ENCODE measurements at regions not wholly inside any gene's neighbourhood (a gene's known extent, or its start where the extent isn't known, plus 50 kb on each side); places are given as distances from the start of the nearest gene placed in this dataset.

DNA sequence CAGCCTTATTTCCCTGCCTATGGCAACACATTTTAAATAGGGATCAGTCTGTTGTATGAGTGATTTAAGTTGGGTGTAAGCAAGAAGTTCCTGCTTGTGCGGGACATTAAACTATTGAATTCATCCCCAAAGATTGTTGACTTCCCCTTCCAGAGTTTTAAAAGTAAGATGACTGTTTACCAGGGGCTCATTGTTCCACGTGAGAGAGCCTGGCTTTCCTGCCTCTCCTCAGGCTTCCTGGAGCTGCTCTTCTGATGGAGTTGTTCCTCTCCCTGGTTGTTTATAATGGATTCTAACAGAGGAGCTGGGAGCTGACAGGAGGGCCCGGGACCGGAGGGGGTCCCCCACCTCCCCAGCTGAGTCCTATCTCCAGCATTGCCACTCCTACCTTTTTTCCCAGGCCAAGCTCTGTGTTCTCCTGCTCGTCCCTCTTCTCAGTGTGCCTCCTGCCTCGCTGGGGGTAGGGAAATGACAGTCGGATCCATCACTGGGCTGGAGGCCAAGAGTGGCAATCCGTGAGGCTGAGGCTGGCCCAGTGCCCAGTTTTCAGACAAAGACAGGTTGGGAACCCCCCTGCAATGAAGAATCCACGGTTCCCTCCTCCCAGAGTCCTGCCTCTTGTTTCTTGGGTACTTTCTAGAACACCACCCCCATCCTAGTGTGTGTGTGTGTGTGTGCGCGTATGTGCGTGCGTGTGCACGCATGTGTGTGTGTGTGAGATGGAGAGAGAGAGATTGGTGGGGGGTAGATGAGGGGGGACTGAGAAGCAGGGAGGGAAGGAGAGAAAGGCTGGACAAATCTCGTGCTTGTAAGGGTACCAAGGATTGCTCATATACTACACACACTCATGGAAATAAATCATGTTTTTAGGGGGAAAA lies 123.7 kb upstream of the NFIB start:
- Histone ChIP-seq H3K36me3 (ENCODE audit: control insufficient read depth, insufficient read depth, low read length) (no peaks in the 10 kb centered on the region), H3K27me3 (ENCODE audit: control insufficient read depth, insufficient read depth, low read length, poor library complexity, severe bottlenecking) (no peaks in the 10 kb centered on the region), H3K4me3 (ENCODE audit: low read length) (no peak overlapping the region), H3K27ac (ENCODE audit: low read depth, low read length) (peak overlapping the region; percentile 66), H3K9ac (ENCODE audit: extremely low read depth, low read length, poor library complexity, severe bottlenecking) (no peak overlapping the region), H3K9me3 (ENCODE audit: control insufficient read depth, low read length) (no peaks in the 10 kb centered on the region), H3K4me1 (ENCODE audit: control insufficient read depth, insufficient read depth, low read length) (no peaks in the 10 kb centered on the region)
- peaks cover 9% of the 10 kb centered on the region for H3K4me1 Mint-ChIP-seq
- H3K9me3 Mint-ChIP-seq = peaks cover under 1% of the 10 kb centered on the region
- no peaks in the 10 kb centered on the region for H3K27me3 Mint-ChIP-seq (ENCODE audit: insufficient read depth)
- no peak overlapping the region for H3K4me3 Mint-ChIP-seq
- no peaks in the 10 kb centered on the region for H3K36me3 Mint-ChIP-seq (ENCODE audit: low read depth)
- DNase-seq = no peak
- TF ChIP-seq, protein P1, sequence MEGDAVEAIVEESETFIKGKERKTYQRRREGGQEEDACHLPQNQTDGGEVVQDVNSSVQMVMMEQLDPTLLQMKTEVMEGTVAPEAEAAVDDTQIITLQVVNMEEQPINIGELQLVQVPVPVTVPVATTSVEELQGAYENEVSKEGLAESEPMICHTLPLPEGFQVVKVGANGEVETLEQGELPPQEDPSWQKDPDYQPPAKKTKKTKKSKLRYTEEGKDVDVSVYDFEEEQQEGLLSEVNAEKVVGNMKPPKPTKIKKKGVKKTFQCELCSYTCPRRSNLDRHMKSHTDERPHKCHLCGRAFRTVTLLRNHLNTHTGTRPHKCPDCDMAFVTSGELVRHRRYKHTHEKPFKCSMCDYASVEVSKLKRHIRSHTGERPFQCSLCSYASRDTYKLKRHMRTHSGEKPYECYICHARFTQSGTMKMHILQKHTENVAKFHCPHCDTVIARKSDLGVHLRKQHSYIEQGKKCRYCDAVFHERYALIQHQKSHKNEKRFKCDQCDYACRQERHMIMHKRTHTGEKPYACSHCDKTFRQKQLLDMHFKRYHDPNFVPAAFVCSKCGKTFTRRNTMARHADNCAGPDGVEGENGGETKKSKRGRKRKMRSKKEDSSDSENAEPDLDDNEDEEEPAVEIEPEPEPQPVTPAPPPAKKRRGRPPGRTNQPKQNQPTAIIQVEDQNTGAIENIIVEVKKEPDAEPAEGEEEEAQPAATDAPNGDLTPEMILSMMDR (conservative IDR thresholded peaks at IDR 0.05) = no peak
- WGBS, 2 experiments (ENCODE audit: insufficient coverage in 1 of 2, insufficient read length in 1 of 2) = 80 to 91% methylated on average over 7 to 14 of the region's 15 CpGs
- no peak overlapping the region for H3K27ac Mint-ChIP-seq

GRCh38 chr9:14435871-14436270 lies 121.9 kb upstream of the NFIB start:
- TF ChIP-seq, protein P1 (conservative IDR thresholded peaks at IDR 0.05) = no peak
- H3K27ac ChIP-seq (ENCODE audit: low read depth, low read length) = no peak overlapping the region
- Mint-ChIP-seq H3K4me1 (peaks cover 9% of the 10 kb centered on the region), H3K27me3 (ENCODE audit: insufficient read depth) (no peaks in the 10 kb centered on the region), H3K27ac (no peak overlapping the region), H3K4me3 (no peak overlapping the region), H3K36me3 (ENCODE audit: low read depth) (peaks cover 2% of the 10 kb centered on the region), H3K9me3 (peaks cover 18% of the 10 kb centered on the region)
- H3K36me3 ChIP-seq (ENCODE audit: control insufficient read depth, insufficient read depth, low read length) = no peaks in the 10 kb centered on the region
- 97 to 100% methylated on average over 2 of the region's 2 CpGs for WGBS, 2 experiments (ENCODE audit: insufficient coverage in 1 of 2, insufficient read length in 1 of 2)
- no peaks in the 10 kb centered on the region for H3K9me3 ChIP-seq (ENCODE audit: control insufficient read depth, low read length)
- H3K4me1 ChIP-seq (ENCODE audit: control insufficient read depth, insufficient read depth, low read length) = no peaks in the 10 kb centered on the region
- H3K9ac ChIP-seq (ENCODE audit: extremely low read depth, low read length, poor library complexity, severe bottlenecking) = no peak overlapping the region
- no peaks in the 10 kb centered on the region for H3K27me3 ChIP-seq (ENCODE audit: control insufficient read depth, insufficient read depth, low read length, poor library complexity, severe bottlenecking)
- no peak overlapping the region for H3K4me3 ChIP-seq (ENCODE audit: low read length)
- no peak for DNase-seq

DNA sequence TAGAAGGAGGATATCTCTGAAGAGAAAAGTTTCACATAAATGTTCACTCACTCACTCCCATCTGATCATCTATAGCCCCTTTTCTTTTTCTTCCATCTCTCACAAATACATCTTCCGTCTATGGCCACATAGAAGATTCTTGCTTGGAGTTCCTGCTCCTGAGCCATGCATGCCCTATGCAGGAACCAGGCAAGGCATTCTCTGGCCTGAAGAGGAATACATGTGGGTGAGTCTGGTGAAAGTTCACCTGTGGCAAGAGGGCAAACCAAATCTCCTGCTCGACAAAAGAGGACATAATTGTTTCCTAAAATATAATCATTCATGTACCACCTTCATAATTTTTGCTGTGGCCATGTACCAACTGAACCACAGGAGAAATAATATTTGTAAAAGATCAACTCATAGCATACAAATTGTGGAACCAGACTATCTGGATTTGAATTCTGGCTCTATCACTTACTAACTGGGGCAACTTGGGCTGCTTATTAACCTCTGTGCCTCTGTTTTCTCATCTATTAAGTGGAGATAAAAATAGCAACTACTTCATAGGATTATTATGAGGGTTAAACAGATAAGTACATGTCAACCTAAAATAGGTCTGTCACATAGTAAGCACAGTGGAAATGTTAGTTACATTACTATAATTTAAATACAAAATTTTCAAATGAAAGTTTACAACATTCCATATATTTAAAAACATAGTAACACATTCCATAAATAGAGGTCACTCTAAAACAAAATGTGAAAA lies 121.2 kb upstream of the NFIB start:
- no peak overlapping the region for H3K27ac ChIP-seq (ENCODE audit: low read depth, low read length)
- no peaks in the 10 kb centered on the region for H3K27me3 ChIP-seq (ENCODE audit: control insufficient read depth, insufficient read depth, low read length, poor library complexity, severe bottlenecking)
- no peaks in the 10 kb centered on the region for H3K36me3 ChIP-seq (ENCODE audit: control insufficient read depth, insufficient read depth, low read length)
- Mint-ChIP-seq H3K27me3 (ENCODE audit: insufficient read depth) (no peaks in the 10 kb centered on the region), H3K9me3 (peaks cover 18% of the 10 kb centered on the region), H3K4me1 (peaks cover 9% of the 10 kb centered on the region), H3K4me3 (no peak overlapping the region), H3K36me3 (ENCODE audit: low read depth) (peaks cover 2% of the 10 kb centered on the region), H3K27ac (no peak overlapping the region)
- whole genome bisulfite sequencing, 2 experiments (ENCODE audit: insufficient coverage in 1 of 2, insufficient read length in 1 of 2) = 88 to 95% methylated on average over 1 to 2 of the region's 2 CpGs
- TF ChIP-seq, protein P1 (conservative IDR thresholded peaks at IDR 0.05) = no peak
- no peak overlapping the region for H3K4me3 ChIP-seq (ENCODE audit: low read length)
- no peak overlapping the region for H3K9ac ChIP-seq (ENCODE audit: extremely low read depth, low read length, poor library complexity, severe bottlenecking)
- DNase-seq = no peak
- H3K4me1 ChIP-seq (ENCODE audit: control insufficient read depth, insufficient read depth, low read length) = no peaks in the 10 kb centered on the region
- H3K9me3 ChIP-seq (ENCODE audit: control insufficient read depth, low read length) = no peaks in the 10 kb centered on the region

All from endodermal cell (in vitro differentiated cells).